Esophagus muscularis mucosa (tissue), 4 donors: ENCODE measurements at regions not wholly inside any gene's neighbourhood (a gene's known extent, or its start where the extent isn't known, plus 50 kb on each side); places are given as distances from the start of the nearest gene placed in this dataset.

ENCODE experiments used
- DNase-seq: peaks from one replicate; pipeline ENCODE4 v3.0.0-alpha.2; 2017; ENCODE audit errors: extremely low spot score
- H3K27ac ChIP-seq, 4 donors: fragments of 200-600 bp; sonication (generic); replicated peaks in 1 of 4; 1 replicate in 3 of 4; 2 replicates in 1 of 4; pipeline ENCODE4 v1.5.1; 2016 to 2019; ENCODE audit warnings: mild to moderate bottlenecking in 1 of 4
- H3K27me3 ChIP-seq, 4 donors: fragments of 200-600 bp; sonication (generic); one replicate each; pipeline versions ENCODE4 v1.5.1 to v1.6.0; 2016 to 2019
- H3K36me3 ChIP-seq, 4 donors: fragments of 200-600 bp; sonication (generic); one replicate each; pipeline ENCODE4 v1.5.1; 2016 to 2019
- H3K4me1 ChIP-seq, 4 donors: fragments of 200-600 bp; sonication (generic); one replicate each; pipeline ENCODE4 v1.5.1; 2016 to 2019
- H3K4me3 ChIP-seq, 4 donors: fragments of 200-600 bp; sonication (generic); 1 replicate in 2 of 4; 2 replicates in 2 of 4; pipeline ENCODE4 v1.5.1; 2016 to 2019; ENCODE audit warnings: mild to moderate bottlenecking in 4 of 4, moderate library complexity in 1 of 4
- H3K9me3 ChIP-seq, 4 donors: fragments of 200-600 bp; sonication (generic); 1 replicate in 3 of 4; 2 replicates in 1 of 4; pipeline ENCODE4 v1.5.1; 2016 to 2019
- CTCF ChIP-seq, 3 experiments: fragments of 200-600 bp in 2 of 3; fragments of 450-650 bp in 1 of 3; sonication (generic) in 2 of 3; IDR thresholded peaks; one replicate each; pipeline ENCODE4 v1.5.1; 2017 to 2019; ENCODE audit warnings: antibody characterized with exemption in 3 of 3, mild to moderate bottlenecking in 2 of 3, moderate library complexity in 1 of 3
- EP300 ChIP-seq: sonication (generic); formaldehyde crosslinking; IDR thresholded peaks from one replicate; pipeline ENCODE4 v1.6.1; 2017; ENCODE audit warnings: antibody characterized with exemption
- POLR2A ChIP-seq: fragments of 450-650 bp; IDR thresholded peaks from one replicate; pipeline ENCODE4 v1.6.1; 2017; ENCODE audit warnings: antibody characterized with exemption, moderate library complexity, mild to moderate bottlenecking, low read depth
- POLR2AphosphoS5 ChIP-seq, 2 donors: sonication (generic); formaldehyde crosslinking; IDR thresholded peaks; one replicate each; pipeline ENCODE4 v1.6.1; 2017; ENCODE audit warnings: antibody characterized with exemption in 2 of 2
- WGBS: methylation state at CpG from one replicate; pipeline ENCODE4 v1.1.5; 2018; 5-methylcytosine and 5-hydroxymethylcytosine counted together
- intact Hi-C: fragments of 100-400 bp; cut with DNase I; formaldehyde crosslinking; loops from one replicate; pipeline ENCODE4 v1.15.1; 2023

- H3K4me3 ChIP-seq: no peak overlapping the region
- no peak overlapping the region for H3K27ac ChIP-seq
- no peaks in the 10 kb centered on the region for H3K9me3 ChIP-seq
- no peak for DNase-seq
- H3K27me3 ChIP-seq: no peaks in the 10 kb centered on the region
- intact Hi-C loops: no loop called here
- TF ChIP-seq CTCF (IDR thresholded peaks at IDR 0.05): no peak
- no peak for TF ChIP-seq POLR2A
- TF ChIP-seq EP300: no peak
- TF ChIP-seq POLR2AphosphoS5 (IDR thresholded peaks at IDR 0.05): no peak
- H3K4me1 ChIP-seq: no peaks in the 10 kb centered on the region
- H3K36me3 ChIP-seq: no peaks in the 10 kb centered on the region
Observed at GRCh38 chr14:38500125-38500524, 244.2 kb upstream of the CLEC14A start.

GRCh38 chr14:38496092-38496491, 240.2 kb upstream of the CLEC14A start:
- no peaks in the 10 kb centered on the region for H3K36me3 ChIP-seq
- peaks cover 0 to 8% (median 0%) of the 10 kb centered on the region in 4 donors for H3K9me3 ChIP-seq
- DNase-seq: no peak
- H3K27me3 ChIP-seq: no peaks in the 10 kb centered on the region
- H3K4me3 ChIP-seq: no peak overlapping the region
- intact Hi-C loops: no loop called here
- TF ChIP-seq POLR2AphosphoS5 (IDR thresholded peaks at IDR 0.05) (no peak), CTCF (IDR thresholded peaks at IDR 0.05) (no peak), POLR2A (no peak), EP300 (no peak)
- H3K27ac ChIP-seq: no peak overlapping the region
- 52% methylated on average over 1 of the region's 1 CpG for WGBS
- no peaks in the 10 kb centered on the region for H3K4me1 ChIP-seq

- Histone ChIP-seq H3K9me3 (peaks cover 0 to 8% (median 0%) of the 10 kb centered on the region in 4 donors), H3K4me1 (no peaks in the 10 kb centered on the region), H3K36me3 (no peaks in the 10 kb centered on the region), H3K4me3 (no peak overlapping the region), H3K27ac (no peak overlapping the region), H3K27me3 (no peaks in the 10 kb centered on the region)
- no peak for DNase-seq
- intact Hi-C loops: no loop called here
- TF ChIP-seq POLR2A: no peak
- no peak for TF ChIP-seq POLR2AphosphoS5 (IDR thresholded peaks at IDR 0.05)
- TF ChIP-seq EP300: no peak
- TF ChIP-seq CTCF (IDR thresholded peaks at IDR 0.05): no peak
Observed at GRCh38 chr14:38490273-38490672, 234.4 kb upstream of the CLEC14A start.

- no peak for TF ChIP-seq CTCF (IDR thresholded peaks at IDR 0.05)
- TF ChIP-seq POLR2A: no peak
- TF ChIP-seq POLR2AphosphoS5 (IDR thresholded peaks at IDR 0.05): no peak
- TF ChIP-seq EP300: no peak
- no peak for DNase-seq
- H3K27me3 ChIP-seq: no peaks in the 10 kb centered on the region
Observed at GRCh38 chr14:38485026-38485425, 229.1 kb upstream of the CLEC14A start.

GRCh38 chr14:38481952-38482678, 226.2 kb upstream of the CLEC14A start:
- intact Hi-C loops: no loop called here
- no peak for DNase-seq
- H3K36me3 ChIP-seq: no peaks in the 10 kb centered on the region

More at GRCh38 chr14:38485026-38485425, 229.1 kb upstream of the CLEC14A start:
- Histone ChIP-seq H3K9me3 (no peaks in the 10 kb centered on the region), H3K4me3 (no peak overlapping the region), H3K4me1 (no peaks in the 10 kb centered on the region), H3K27ac (no peak overlapping the region), H3K36me3 (no peaks in the 10 kb centered on the region)
- intact Hi-C loops: no loop called here
- 51% methylated on average over 2 of the region's 2 CpGs for WGBS

More at GRCh38 chr14:38481952-38482678, 226.2 kb upstream of the CLEC14A start:
- WGBS: 88% methylated on average over 2 of the region's 2 CpGs
- no peak overlapping the region for H3K4me3 ChIP-seq
- TF ChIP-seq POLR2AphosphoS5 (IDR thresholded peaks at IDR 0.05) (no peak), POLR2A (no peak), CTCF (IDR thresholded peaks at IDR 0.05) (no peak), EP300 (no peak)
- no peak overlapping the region for H3K27ac ChIP-seq
- no peaks in the 10 kb centered on the region for H3K4me1 ChIP-seq
- H3K27me3 ChIP-seq: no peaks in the 10 kb centered on the region
- peaks cover 0 to 12% (median 2%) of the 10 kb centered on the region in 4 donors for H3K9me3 ChIP-seq
